ENCODE measurements at regions not wholly inside any gene's neighbourhood (a gene's known extent, or its start where the extent isn't known, plus 50 kb on each side); places are given as distances from the start of the nearest gene placed in this dataset.

GRCh38 chr16:35510701-35511100 is 2051.3 kb downstream of the TP53TG3F start:
- Histone ChIP-seq H3K4me3 (no peak overlapping the region), H3K27me3 (replicated peaks; ENCODE audit: insufficient read depth) (no peaks in the 10 kb centered on the region), H3K4me1 (replicated peaks) (no peaks in the 10 kb centered on the region), H3K27ac (no peak overlapping the region), H3K36me3 (no peaks in the 10 kb centered on the region), H3K9me3 (no peaks in the 10 kb centered on the region)
- 38% methylated on average over 1 of the region's 1 CpG for whole genome bisulfite sequencing
- DNase-seq (ENCODE audit: low spot score) = no peak
- TF ChIP-seq POLR2AphosphoS5 (IDR thresholded peaks at IDR 0.05) = no peak
- TF ChIP-seq CTCF (IDR thresholded peaks at IDR 0.05) = no peak
- TF ChIP-seq POLR2A (IDR thresholded peaks at IDR 0.05) = no peak
- intact Hi-C loops (cut with DNase I) = no loop called here

DNA sequence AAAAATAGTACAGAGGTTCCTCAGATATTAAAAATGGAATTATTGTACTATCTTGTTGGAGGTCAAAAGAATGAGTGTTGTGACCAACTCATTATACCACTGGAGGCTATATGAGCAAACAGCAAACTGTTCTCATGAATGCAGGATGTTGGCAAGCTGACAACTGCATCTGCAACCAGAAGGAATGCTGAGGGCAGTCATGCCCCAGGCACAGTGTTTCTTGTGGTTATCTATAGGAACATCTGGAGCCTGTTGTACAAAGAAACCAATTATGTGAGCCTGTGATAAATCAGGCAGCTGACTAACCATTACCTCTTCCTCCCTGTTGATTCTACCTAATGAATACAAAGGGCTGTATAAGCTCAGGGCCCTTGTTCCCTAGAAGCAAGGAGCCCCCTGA is 2057.1 kb downstream of the TP53TG3F start:
- TF ChIP-seq CTCF (IDR thresholded peaks at IDR 0.05) = no peak
- TF ChIP-seq POLR2A (IDR thresholded peaks at IDR 0.05) = no peak
- no peak for TF ChIP-seq POLR2AphosphoS5 (IDR thresholded peaks at IDR 0.05)
- Histone ChIP-seq H3K27me3 (replicated peaks; ENCODE audit: insufficient read depth) (no peaks in the 10 kb centered on the region), H3K9me3 (no peaks in the 10 kb centered on the region), H3K27ac (no peak overlapping the region), H3K36me3 (no peaks in the 10 kb centered on the region), H3K4me3 (no peak overlapping the region), H3K4me1 (replicated peaks) (no peaks in the 10 kb centered on the region)
- intact Hi-C loops (cut with DNase I) = no loop called here
- no peak for DNase-seq (ENCODE audit: low spot score)

- 69% methylated on average over 8 of the region's 8 CpGs for WGBS
Observed at GRCh38 chr16:35516971-35517370, 2057.6 kb downstream of the TP53TG3F start.

DNA sequence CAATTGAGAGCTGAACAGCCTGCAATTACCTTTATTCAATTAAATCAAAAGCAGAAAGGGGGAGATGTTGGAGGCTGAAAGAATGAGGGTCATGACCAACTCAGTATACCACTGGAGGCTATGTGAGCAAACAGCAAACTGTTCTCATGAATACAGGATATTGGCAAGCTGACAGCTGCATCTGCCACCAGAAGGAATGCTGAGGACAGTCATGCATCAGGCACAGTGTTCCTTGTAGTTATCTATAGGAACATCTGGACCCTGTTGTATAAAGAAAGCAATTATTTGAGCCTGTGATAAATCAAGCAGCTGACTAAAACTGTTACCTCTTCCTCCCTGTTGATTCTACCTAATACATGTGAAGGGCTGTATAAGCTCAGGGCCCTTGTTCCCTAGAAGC is 2064.6 kb downstream of the TP53TG3F start:
- H3K4me3 ChIP-seq = no peak overlapping the region
- no peak overlapping the region for H3K27ac ChIP-seq
- H3K4me1 ChIP-seq (replicated peaks) = no peaks in the 10 kb centered on the region
- DNase-seq (ENCODE audit: low spot score) = peak; percentile 46
- H3K36me3 ChIP-seq = no peaks in the 10 kb centered on the region
- H3K9me3 ChIP-seq = no peaks in the 10 kb centered on the region
- no peaks in the 10 kb centered on the region for H3K27me3 ChIP-seq (replicated peaks; ENCODE audit: insufficient read depth)
- TF ChIP-seq POLR2A (IDR thresholded peaks at IDR 0.05) (no peak), POLR2AphosphoS5 (IDR thresholded peaks at IDR 0.05) (peak; percentile 31)
- intact Hi-C loops (cut with DNase I) = no loop called here

More at GRCh38 chr16:35516971-35517370, 2057.6 kb downstream of the TP53TG3F start:
- Histone ChIP-seq H3K27me3 (replicated peaks; ENCODE audit: insufficient read depth) (no peaks in the 10 kb centered on the region), H3K9me3 (no peaks in the 10 kb centered on the region), H3K27ac (no peak overlapping the region), H3K4me1 (replicated peaks) (no peaks in the 10 kb centered on the region), H3K36me3 (no peaks in the 10 kb centered on the region), H3K4me3 (no peak overlapping the region)
- TF ChIP-seq POLR2AphosphoS5 (IDR thresholded peaks at IDR 0.05) (no peak), POLR2A (IDR thresholded peaks at IDR 0.05) (no peak), CTCF (IDR thresholded peaks at IDR 0.05) (no peak)
- intact Hi-C loops (cut with DNase I) = no loop called here
- DNase-seq (ENCODE audit: low spot score) = no peak

DNA sequence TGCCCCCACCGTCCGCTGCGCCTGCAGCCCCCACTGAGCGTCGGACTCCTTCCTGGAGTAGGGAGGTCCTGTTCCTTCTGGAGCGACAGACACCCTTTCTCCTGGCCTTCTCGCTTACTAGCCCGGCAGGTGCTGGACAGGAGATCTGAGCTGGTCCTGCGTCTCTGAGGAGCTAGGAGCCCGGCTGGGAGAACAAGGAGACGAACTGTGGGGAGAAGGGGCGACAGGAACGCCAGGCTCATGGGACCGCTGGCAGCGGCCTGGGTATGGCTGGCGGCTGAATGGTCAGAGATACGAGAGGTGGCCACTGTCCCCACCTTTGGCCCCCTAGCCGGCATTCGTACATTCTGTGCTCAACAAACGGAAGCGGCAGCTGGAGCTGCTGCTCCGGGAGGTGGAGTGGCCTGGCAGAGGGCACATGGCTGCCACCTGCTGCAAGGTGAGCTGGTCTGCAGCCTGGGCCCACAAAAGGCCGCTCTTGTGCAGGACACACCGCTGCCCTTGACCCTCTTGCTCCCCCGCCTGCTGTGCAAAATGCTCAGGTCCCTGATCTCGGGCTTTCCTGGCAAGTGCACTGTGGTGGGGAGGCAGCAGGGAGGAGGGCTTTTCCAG is 2066.7 kb downstream of the TP53TG3F start:
- DNase-seq (ENCODE audit: low spot score) = no peak
- no peaks in the 10 kb centered on the region for H3K27me3 ChIP-seq (replicated peaks; ENCODE audit: insufficient read depth)
- H3K36me3 ChIP-seq = no peaks in the 10 kb centered on the region
- TF ChIP-seq CTCF (IDR thresholded peaks at IDR 0.05) (no peak), POLR2A (IDR thresholded peaks at IDR 0.05) (no peak), POLR2AphosphoS5 (IDR thresholded peaks at IDR 0.05) (no peak)
- H3K9me3 ChIP-seq = no peaks in the 10 kb centered on the region
- H3K27ac ChIP-seq = no peak overlapping the region
- H3K4me1 ChIP-seq (replicated peaks) = no peaks in the 10 kb centered on the region
- H3K4me3 ChIP-seq = no peak overlapping the region
- 75% methylated on average over 25 of the region's 26 CpGs for WGBS
- intact Hi-C loops (cut with DNase I) = no loop called here

Measured in prostate gland (tissue), 2 donors.